AG10803 (cell line): ENCODE measurements at regions not wholly inside any gene's neighbourhood (a gene's known extent, or its start where the extent isn't known, plus 50 kb on each side); places are given as distances from the start of the nearest gene placed in this dataset.

Source experiments
- DNase-seq: peaks from one replicate; pipeline ENCODE4 v3.0.0; 2010; ENCODE audit warnings: low read depth
- H3K4me3 ChIP-seq: 2 replicates; pipeline ENCODE4 v1.5.1; 2011; ENCODE audit warnings: mild to moderate bottlenecking, low read length, control low read depth
- TF ChIP-seq, protein P1 (sequence below): conservative IDR thresholded peaks from 2 replicates; pipeline ENCODE4 v1.5.1; 2011; ENCODE audit warnings: mild to moderate bottlenecking, low read length, control low read depth, inconsistent platforms

DNA sequence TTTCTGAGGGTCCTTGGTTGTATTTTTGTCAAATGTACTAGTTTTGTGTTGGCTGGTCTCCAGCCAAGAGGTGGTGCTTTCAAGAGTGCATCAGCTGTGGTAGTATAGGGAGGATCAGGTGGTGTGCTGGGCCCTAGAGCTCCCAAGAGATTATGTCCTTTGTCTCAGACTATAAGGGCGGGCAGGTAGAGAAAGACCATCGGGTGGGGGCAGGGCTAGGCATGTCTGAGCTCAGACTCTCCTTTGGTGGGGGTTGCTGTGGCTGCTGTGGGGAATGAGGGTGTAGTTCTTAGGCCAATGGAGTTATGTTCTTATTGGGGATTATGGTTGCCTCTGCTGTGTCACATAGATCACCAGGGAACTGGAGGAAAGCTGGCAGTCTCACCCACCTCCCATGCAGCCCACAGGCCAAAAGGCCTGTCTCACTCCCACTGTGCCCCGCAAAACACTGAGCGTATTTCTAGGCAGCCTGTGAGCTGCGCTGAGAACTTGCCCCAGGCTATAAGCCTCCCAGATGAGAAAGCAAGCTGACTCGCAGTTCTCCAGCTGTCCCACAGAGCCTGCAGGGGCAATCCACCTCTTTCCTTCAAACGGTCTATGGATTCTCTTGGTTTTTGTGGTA is 1066.7 kb downstream of the GRM8 start:
- TF ChIP-seq, protein P1, sequence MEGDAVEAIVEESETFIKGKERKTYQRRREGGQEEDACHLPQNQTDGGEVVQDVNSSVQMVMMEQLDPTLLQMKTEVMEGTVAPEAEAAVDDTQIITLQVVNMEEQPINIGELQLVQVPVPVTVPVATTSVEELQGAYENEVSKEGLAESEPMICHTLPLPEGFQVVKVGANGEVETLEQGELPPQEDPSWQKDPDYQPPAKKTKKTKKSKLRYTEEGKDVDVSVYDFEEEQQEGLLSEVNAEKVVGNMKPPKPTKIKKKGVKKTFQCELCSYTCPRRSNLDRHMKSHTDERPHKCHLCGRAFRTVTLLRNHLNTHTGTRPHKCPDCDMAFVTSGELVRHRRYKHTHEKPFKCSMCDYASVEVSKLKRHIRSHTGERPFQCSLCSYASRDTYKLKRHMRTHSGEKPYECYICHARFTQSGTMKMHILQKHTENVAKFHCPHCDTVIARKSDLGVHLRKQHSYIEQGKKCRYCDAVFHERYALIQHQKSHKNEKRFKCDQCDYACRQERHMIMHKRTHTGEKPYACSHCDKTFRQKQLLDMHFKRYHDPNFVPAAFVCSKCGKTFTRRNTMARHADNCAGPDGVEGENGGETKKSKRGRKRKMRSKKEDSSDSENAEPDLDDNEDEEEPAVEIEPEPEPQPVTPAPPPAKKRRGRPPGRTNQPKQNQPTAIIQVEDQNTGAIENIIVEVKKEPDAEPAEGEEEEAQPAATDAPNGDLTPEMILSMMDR = no peak
- DNase-seq = no peak
- H3K4me3 ChIP-seq = no peak overlapping the region

DNA sequence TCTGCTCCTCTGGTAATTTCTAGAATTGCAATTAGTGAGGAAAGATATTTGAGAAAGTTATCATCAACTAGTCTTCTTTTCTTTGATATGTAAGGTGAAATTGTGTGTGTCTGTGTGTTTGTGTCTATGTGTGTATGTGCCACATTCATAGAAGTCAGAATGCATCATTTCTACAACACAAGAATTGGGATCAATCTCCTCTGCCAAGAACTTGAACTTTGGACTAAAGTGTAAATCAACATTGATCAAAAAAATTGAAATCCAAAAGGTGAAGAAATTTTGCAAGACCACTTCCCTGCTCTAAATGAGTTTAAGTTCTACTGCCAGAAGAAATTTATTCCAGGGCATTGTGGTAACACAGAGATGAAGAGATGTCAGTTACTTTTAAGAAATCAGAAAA is 1072.8 kb downstream of the GRM8 start:
- TF ChIP-seq, protein P1 = no peak
- H3K4me3 ChIP-seq = no peak overlapping the region

DNA sequence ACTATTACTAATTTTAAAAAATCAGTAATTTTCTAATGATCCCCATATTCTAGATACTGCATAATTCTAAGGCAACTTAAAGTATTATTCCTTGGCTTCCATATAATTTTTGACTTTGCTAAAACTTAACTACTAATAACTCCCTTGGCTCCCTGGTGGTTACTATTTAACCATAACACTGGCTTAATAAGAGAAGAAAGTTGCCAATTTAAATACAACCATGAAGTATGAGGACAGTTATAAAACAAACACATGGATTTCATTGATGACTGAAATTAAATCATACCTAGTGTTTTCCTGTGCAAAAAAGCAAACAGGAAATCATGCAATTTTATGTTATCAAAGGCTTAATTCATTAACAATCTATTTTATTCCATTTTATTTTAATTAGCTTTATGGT is 1073.9 kb downstream of the GRM8 start:
- H3K4me3 ChIP-seq = no peak overlapping the region
- no peak for DNase-seq
- TF ChIP-seq, protein P1 = no peak

More for the DNA sequence above, 1072.8 kb downstream of the GRM8 start:
- no peak for DNase-seq

DNA sequence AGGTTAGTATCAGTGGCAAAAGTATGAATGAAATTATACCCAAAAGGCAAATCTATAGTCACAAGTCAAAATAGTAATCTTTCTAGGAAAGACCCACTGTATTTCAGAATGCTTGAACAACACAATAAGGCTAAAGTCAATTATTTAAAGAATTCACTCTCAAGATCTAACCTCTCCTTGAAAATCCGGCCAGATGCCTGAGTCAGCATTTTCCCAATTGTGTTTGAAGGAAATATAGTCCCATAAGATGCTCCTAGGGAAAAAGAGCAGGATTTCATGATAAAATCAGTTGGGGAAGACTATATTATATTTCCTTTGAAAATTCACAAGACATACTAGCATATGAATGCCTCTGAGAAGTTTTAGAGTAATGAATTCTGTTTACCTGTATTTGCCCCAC is 1075.0 kb downstream of the GRM8 start:
- TF ChIP-seq, protein P1 = no peak
- DNase-seq = no peak
- no peak overlapping the region for H3K4me3 ChIP-seq

DNA sequence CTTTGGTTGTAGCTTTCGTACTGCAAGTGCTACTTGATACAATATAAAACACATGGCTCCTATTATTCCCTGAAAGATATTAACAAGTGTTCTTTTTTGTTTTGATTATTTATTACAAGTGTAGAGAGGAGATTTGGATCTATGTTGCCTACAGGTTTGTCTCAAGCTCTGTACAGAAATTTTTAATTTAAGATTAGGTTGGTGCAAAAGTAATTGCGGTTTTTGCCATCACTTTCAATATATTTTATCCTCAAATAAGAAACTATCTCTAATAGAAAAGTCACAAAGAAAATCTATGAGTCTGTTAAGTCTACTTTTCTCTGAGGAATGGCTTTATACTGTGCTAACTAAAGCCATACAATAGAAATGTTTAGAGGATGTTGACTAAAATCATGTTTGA is 1086.1 kb downstream of the GRM8 start:
- no peak overlapping the region for H3K4me3 ChIP-seq
- TF ChIP-seq, protein P1 = no peak
- no peak for DNase-seq

DNA sequence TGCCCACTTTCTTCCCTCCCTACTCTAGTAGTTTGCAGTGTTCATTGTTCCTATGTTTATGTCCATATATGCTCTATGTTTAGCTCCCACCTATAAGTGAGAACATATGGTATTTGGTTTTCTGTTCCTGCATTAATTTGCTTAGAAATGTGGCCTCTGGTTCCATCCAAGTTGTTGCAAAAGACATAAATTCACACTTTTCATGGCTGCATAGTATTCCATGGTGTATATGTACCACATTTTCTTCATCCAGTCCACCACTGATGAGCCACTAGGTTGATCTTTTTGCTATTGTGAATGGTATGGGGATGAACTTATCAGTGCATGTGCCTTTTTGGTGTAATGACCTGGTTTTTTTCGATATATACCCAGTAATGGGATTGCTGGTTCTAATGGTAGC is 1089.1 kb downstream of the GRM8 start:
- TF ChIP-seq, protein P1 = no peak
- no peak for DNase-seq
- no peak overlapping the region for H3K4me3 ChIP-seq

DNA sequence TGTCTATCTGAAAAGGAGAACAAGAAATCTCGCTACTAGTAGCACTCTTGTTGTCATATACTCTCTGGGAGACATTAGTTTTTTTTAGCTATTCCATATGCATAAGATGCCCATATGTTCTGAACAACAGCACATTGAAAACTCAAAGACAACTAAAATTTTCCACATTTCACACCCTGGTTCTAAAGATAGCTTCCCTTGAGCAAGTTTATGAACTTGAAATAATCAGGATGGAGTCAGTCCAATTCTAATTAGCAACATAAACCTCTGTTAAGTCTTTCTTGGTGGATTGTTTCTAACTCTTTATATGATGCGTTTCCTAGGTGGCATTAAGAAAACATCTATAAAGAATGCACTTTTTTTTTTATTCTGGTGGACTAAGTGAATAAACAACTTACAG is 1095.3 kb downstream of the GRM8 start:
- no peak overlapping the region for H3K4me3 ChIP-seq
- DNase-seq = no peak
- TF ChIP-seq, protein P1 = no peak
